Stimulated activated CD8-positive, alpha-beta memory T cell treated with anti-CD3 and anti-CD28 coated beads, Interleukin-12 subunit alpha, Interleukin-12 subunit beta, amount 100 ng/mL, for 4 hours (primary cell): ENCODE measurements at regions not wholly inside any gene's neighbourhood (a gene's known extent, or its start where the extent isn't known, plus 50 kb on each side); places are given as distances from the start of the nearest gene placed in this dataset.

ENCODE experiments used
- DNase-seq: peaks from one replicate; pipeline ENCODE4 v3.0.0-alpha.2; 2020; ENCODE audit warnings: low read depth

GRCh38 chr3:72200332-72200731 is 415.4 kb upstream of the PROK2 start:
- no peak for DNase-seq

- DNase-seq = no peak
Observed at GRCh38 chr3:72199530-72199929, 414.6 kb upstream of the PROK2 start.

- DNase-seq = no peak
Observed at GRCh38 chr3:72196377-72196929, 411.5 kb upstream of the PROK2 start.

- DNase-seq = no peak
Observed at GRCh38 chr3:72195895-72196294, 410.9 kb upstream of the PROK2 start.

- no peak for DNase-seq
Observed at GRCh38 chr3:72194458-72194857, 409.5 kb upstream of the PROK2 start.

- no peak for DNase-seq
Observed at GRCh38 chr3:72193771-72194430, 409.0 kb upstream of the PROK2 start.

- no peak for DNase-seq
Observed at GRCh38 chr3:72192572-72192971, 407.6 kb upstream of the PROK2 start.

GRCh38 chr3:72191209-72191960 is 406.4 kb upstream of the PROK2 start:
- no peak for DNase-seq

GRCh38 chr3:72190050-72190449 is 405.1 kb upstream of the PROK2 start:
- no peak for DNase-seq

GRCh38 chr3:72189339-72189738 is 404.4 kb upstream of the PROK2 start:
- DNase-seq = no peak

- no peak for DNase-seq
Observed at GRCh38 chr3:72188536-72188935, 403.6 kb upstream of the PROK2 start.

- DNase-seq = no peak
Observed at GRCh38 chr3:72187131-72187530, 402.2 kb upstream of the PROK2 start.

GRCh38 chr3:72186400-72186855 is 401.5 kb upstream of the PROK2 start:
- no peak for DNase-seq

GRCh38 chr3:72185549-72186399 is 400.8 kb upstream of the PROK2 start:
- DNase-seq = no peak

GRCh38 chr3:72183489-72183888 is 398.5 kb upstream of the PROK2 start:
- no peak for DNase-seq

GRCh38 chr3:72182206-72182605 is 397.3 kb upstream of the PROK2 start:
- DNase-seq = no peak

GRCh38 chr3:72181251-72181650 is 396.3 kb upstream of the PROK2 start:
- DNase-seq = no peak

- no peak for DNase-seq
Observed at GRCh38 chr3:72180405-72180804, 395.5 kb upstream of the PROK2 start.

GRCh38 chr3:72179107-72179464 is 394.1 kb upstream of the PROK2 start:
- no peak for DNase-seq

- DNase-seq = no peak
Observed at GRCh38 chr3:72178463-72179106, 393.6 kb upstream of the PROK2 start.

- DNase-seq = no peak
Observed at GRCh38 chr3:72177075-72178050, 392.4 kb upstream of the PROK2 start.
